BJ (cell line): ENCODE measurements at regions not wholly inside any gene's neighbourhood (a gene's known extent, or its start where the extent isn't known, plus 50 kb on each side); places are given as distances from the start of the nearest gene placed in this dataset.

Source experiments
- CTCF ChIA-PET: fragments of 350-600 bp; formaldehyde crosslinking; extraction: SDS; loops from one replicate; lab custom pipeline; 2021; ENCODE audit warnings: antibody characterized with exemption, inconsistent platforms; lab: Yijun Ruan, JAX
- POLR2A ChIA-PET: fragments of 300-600 bp; sonication (Branson Sonifier 250); formaldehyde crosslinking; extraction: SDS; loops from one replicate; lab custom pipeline; 2021; ENCODE audit warnings: antibody characterized with exemption; lab: Charles Lee
- DNase-seq: peaks from one replicate; pipeline ENCODE4 v3.0.0-alpha.2; 2011; ENCODE audit warnings: low read depth
- H3K27me3 ChIP-seq: 2 replicates; pipeline ENCODE4 v1.6.0; 2011; ENCODE audit warnings: low read length; ENCODE audit not compliant: control insufficient read depth, insufficient read depth
- H3K36me3 ChIP-seq: 2 replicates; pipeline ENCODE4 v1.5.1; 2011; ENCODE audit warnings: low read length; ENCODE audit not compliant: control insufficient read depth, insufficient read depth
- H3K4me3 ChIP-seq: 2 replicates; pipeline ENCODE4 v1.5.1; 2011; ENCODE audit warnings: low read depth, mild to moderate bottlenecking, control low read depth, low read length
- TF ChIP-seq, protein P1 (sequence below): IDR thresholded peaks from 2 replicates; pipeline ENCODE4 v1.5.1; 2011; ENCODE audit warnings: low read depth, mild to moderate bottlenecking, control low read depth, inconsistent platforms, low read length, moderate library complexity; ENCODE audit not compliant: insufficient read depth

DNA sequence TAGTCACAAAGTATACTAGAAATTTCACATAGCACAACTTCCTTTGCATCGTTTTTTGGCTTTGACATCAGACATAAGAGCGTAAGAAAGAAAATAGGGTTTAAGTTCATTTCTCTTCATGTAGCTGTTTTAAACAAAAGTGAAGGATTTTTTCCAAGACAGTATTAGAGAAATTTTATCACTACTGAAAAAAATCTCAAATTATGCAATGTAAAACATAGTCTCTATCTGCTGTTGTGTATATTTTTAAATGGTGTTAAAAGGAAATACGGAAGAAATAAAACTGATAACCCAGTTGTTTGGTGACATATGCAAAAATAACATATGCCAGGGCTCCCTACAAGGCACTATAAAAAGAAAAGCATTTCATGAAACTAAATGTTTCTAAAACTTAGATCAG lies 1449.4 kb downstream of the LRRC4C start:
- ChIA-PET POLR2A (no interaction called here), CTCF (no interaction called here)
- no peak overlapping the region for H3K4me3 ChIP-seq
- DNase-seq: no peak
- TF ChIP-seq, protein P1, sequence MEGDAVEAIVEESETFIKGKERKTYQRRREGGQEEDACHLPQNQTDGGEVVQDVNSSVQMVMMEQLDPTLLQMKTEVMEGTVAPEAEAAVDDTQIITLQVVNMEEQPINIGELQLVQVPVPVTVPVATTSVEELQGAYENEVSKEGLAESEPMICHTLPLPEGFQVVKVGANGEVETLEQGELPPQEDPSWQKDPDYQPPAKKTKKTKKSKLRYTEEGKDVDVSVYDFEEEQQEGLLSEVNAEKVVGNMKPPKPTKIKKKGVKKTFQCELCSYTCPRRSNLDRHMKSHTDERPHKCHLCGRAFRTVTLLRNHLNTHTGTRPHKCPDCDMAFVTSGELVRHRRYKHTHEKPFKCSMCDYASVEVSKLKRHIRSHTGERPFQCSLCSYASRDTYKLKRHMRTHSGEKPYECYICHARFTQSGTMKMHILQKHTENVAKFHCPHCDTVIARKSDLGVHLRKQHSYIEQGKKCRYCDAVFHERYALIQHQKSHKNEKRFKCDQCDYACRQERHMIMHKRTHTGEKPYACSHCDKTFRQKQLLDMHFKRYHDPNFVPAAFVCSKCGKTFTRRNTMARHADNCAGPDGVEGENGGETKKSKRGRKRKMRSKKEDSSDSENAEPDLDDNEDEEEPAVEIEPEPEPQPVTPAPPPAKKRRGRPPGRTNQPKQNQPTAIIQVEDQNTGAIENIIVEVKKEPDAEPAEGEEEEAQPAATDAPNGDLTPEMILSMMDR: no peak
- H3K36me3 ChIP-seq: no peaks in the 10 kb centered on the region
- no peaks in the 10 kb centered on the region for H3K27me3 ChIP-seq

DNA sequence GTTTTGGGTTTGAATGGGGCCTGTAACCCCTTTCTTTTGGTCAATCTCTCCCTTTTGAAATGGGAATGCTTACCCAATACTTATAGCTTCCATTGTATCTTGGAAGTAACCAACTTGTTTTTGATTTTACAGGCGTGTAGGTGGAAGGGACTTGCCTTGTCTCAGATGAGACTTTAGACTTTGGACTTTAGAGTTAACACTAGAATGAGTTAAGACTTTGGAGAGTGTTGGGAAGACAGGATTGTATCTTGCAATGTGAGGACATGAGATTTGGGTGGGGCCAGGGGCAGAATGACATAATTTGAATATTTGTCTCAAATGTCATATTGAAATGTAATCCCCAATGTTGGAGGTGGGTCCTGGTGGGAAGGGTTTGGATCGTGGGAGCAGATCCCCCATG lies 1466.9 kb downstream of the LRRC4C start:
- ChIA-PET POLR2A (no interaction called here), CTCF (no interaction called here)
- no peaks in the 10 kb centered on the region for H3K27me3 ChIP-seq

DNA sequence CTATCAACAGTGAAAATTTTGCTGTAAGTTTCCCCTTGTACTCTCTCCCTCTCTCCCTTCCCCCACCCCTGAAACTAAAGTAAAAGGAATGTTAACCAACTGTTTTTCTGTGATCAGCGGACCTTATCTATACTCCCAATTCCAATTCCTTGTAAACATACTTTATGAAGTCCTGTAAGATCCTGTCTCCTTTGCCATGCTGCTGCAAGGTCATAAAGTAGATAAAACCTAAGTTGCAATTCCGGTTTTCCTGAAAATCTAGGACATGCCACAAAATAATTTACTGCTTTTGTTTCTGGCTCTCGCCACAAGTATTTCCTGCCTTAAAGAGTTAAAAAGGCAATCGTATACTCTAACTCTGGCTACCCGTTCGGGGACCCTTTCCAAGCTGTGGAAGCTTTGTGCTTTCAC lies 1469.0 kb downstream of the LRRC4C start:
- Histone ChIP-seq H3K36me3 (no peaks in the 10 kb centered on the region), H3K4me3 (no peak overlapping the region), H3K27me3 (no peaks in the 10 kb centered on the region)
- CTCF ChIA-PET: no interaction called here
- POLR2A ChIA-PET: no interaction called here
- no peak for DNase-seq
- TF ChIP-seq, protein P1: no peak

More for the DNA sequence above, 1466.9 kb downstream of the LRRC4C start:
- H3K36me3 ChIP-seq: no peaks in the 10 kb centered on the region
- TF ChIP-seq, protein P1: no peak
- no peak overlapping the region for H3K4me3 ChIP-seq
- DNase-seq: no peak

DNA sequence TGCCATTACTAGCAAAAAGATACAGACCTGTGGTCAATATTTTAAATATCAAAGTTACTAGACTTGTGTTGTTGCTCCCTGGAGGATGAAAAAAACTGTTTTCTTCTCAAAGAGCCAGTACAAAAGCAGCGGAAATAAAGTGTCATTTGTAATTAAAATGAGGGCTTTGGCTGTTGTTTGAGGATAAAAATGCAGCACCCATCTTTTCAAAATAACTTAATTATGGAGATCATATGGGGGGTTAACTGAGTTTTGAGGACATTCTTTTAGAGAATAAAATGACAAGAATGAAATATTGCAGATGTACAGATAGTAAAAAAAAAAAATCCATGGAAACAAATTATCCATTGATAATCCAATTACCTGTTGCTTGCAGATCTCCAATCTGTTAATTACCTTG lies 1484.4 kb downstream of the LRRC4C start:
- TF ChIP-seq, protein P1: no peak
- DNase-seq: no peak
- CTCF ChIA-PET: no interaction called here
- Histone ChIP-seq H3K4me3 (no peak overlapping the region), H3K36me3 (no peaks in the 10 kb centered on the region), H3K27me3 (no peaks in the 10 kb centered on the region)
- POLR2A ChIA-PET: no interaction called here

DNA sequence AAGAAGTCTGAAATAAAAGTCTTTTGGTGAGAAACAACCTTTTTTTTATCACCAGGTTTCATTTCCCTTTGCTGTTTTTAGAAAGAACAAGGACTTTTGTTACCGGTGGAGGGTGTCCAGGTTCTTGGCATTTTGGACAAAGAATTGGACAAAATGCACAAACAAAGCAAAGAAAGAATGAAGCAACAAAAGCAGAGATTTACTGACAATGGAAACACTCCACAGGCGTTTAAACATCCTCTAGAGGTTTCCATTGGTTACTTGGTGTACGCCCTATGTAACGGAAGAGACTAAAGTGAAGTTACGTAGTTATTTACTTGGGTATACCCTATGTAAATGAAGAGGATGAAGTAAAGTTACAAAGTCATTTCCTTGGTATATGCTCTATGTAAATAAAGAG lies 1487.0 kb downstream of the LRRC4C start:
- TF ChIP-seq, protein P1: no peak
- no peak for DNase-seq
- CTCF ChIA-PET: no interaction called here

More for the DNA sequence above, 1487.0 kb downstream of the LRRC4C start:
- Histone ChIP-seq H3K27me3 (no peaks in the 10 kb centered on the region), H3K36me3 (no peaks in the 10 kb centered on the region), H3K4me3 (no peak overlapping the region)
- POLR2A ChIA-PET: no interaction called here
